Dendritic cell treated with granulocyte-macrophage colony-stimulating factor and Interleukin-4, amounts not matched to agents 40 ng/mL and 50 ng/mL, for 4 days (primary cell): ENCODE measurements at regions not wholly inside any gene's neighbourhood (a gene's known extent, or its start where the extent isn't known, plus 50 kb on each side); places are given as distances from the start of the nearest gene placed in this dataset.

Experiments
- H3K27ac Mint-ChIP-seq: one replicate; pipeline ENCODE4 v1.8.0; 2022; ENCODE audit warnings: mild to moderate bottlenecking, mixed read lengths
- H3K27me3 Mint-ChIP-seq: one replicate; pipeline ENCODE4 v1.8.0; 2022; ENCODE audit warnings: mild to moderate bottlenecking, mixed read lengths
- H3K36me3 Mint-ChIP-seq: one replicate; pipeline ENCODE4 v1.8.0; 2022; ENCODE audit warnings: low read depth, mixed read lengths
- H3K4me1 Mint-ChIP-seq: one replicate; pipeline ENCODE4 v1.8.0; 2022; ENCODE audit warnings: low read depth, mixed read lengths
- H3K4me3 Mint-ChIP-seq: one replicate; pipeline ENCODE4 v1.8.0; 2022; ENCODE audit warnings: mild to moderate bottlenecking, moderate library complexity, mixed read lengths
- H3K9me3 Mint-ChIP-seq: one replicate; pipeline ENCODE4 v1.8.0; 2022; ENCODE audit warnings: mixed read lengths
- intact Hi-C: fragments of 100-400 bp; cut with micrococcal nuclease; formaldehyde crosslinking; loops from one replicate; pipeline ENCODE4 v1.15.0; 2022

GRCh38 chr2:123036300-123036699, 988.8 kb upstream of the CNTNAP5 start:
- Mint-ChIP-seq H3K36me3 (no peaks in the 10 kb centered on the region), H3K27me3 (no peaks in the 10 kb centered on the region), H3K27ac (no peak overlapping the region), H3K4me1 (no peaks in the 10 kb centered on the region), H3K9me3 (peaks cover 29% of the 10 kb centered on the region), H3K4me3 (no peak overlapping the region)
- intact Hi-C loops = no loop called here

- Mint-ChIP-seq H3K9me3 (peaks cover 12% of the 10 kb centered on the region), H3K4me3 (no peak overlapping the region), H3K27ac (no peak overlapping the region), H3K4me1 (no peaks in the 10 kb centered on the region), H3K36me3 (no peaks in the 10 kb centered on the region), H3K27me3 (no peaks in the 10 kb centered on the region)
- intact Hi-C loops = no loop called here
Measured at GRCh38 chr2:123040506-123040905, 984.6 kb upstream of the CNTNAP5 start.

GRCh38 chr2:123043458-123043857, 981.6 kb upstream of the CNTNAP5 start:
- H3K36me3 Mint-ChIP-seq = no peaks in the 10 kb centered on the region
- H3K4me1 Mint-ChIP-seq = no peaks in the 10 kb centered on the region
- intact Hi-C loops = no loop called here

GRCh38 chr2:123045713-123046112, 979.4 kb upstream of the CNTNAP5 start:
- intact Hi-C loops = no loop called here
- no peak overlapping the region for H3K27ac Mint-ChIP-seq
- no peaks in the 10 kb centered on the region for H3K9me3 Mint-ChIP-seq
- H3K27me3 Mint-ChIP-seq = no peaks in the 10 kb centered on the region
- H3K36me3 Mint-ChIP-seq = no peaks in the 10 kb centered on the region
- H3K4me1 Mint-ChIP-seq = no peaks in the 10 kb centered on the region
- H3K4me3 Mint-ChIP-seq = no peak overlapping the region

More at GRCh38 chr2:123043458-123043857, 981.6 kb upstream of the CNTNAP5 start:
- Mint-ChIP-seq H3K9me3 (no peaks in the 10 kb centered on the region), H3K27me3 (no peaks in the 10 kb centered on the region), H3K27ac (no peak overlapping the region), H3K4me3 (no peak overlapping the region)

GRCh38 chr2:123047186-123047585, 977.9 kb upstream of the CNTNAP5 start:
- no peaks in the 10 kb centered on the region for H3K9me3 Mint-ChIP-seq
- no peaks in the 10 kb centered on the region for H3K27me3 Mint-ChIP-seq
- intact Hi-C loops = no loop called here
- no peaks in the 10 kb centered on the region for H3K4me1 Mint-ChIP-seq
- H3K4me3 Mint-ChIP-seq = no peak overlapping the region
- H3K36me3 Mint-ChIP-seq = no peaks in the 10 kb centered on the region
- H3K27ac Mint-ChIP-seq = no peak overlapping the region

GRCh38 chr2:123051136-123051535, 974.0 kb upstream of the CNTNAP5 start:
- Mint-ChIP-seq H3K36me3 (no peaks in the 10 kb centered on the region), H3K4me1 (no peaks in the 10 kb centered on the region), H3K27me3 (no peaks in the 10 kb centered on the region), H3K9me3 (peaks cover 4% of the 10 kb centered on the region), H3K27ac (no peak overlapping the region), H3K4me3 (no peak overlapping the region)
- intact Hi-C loops = no loop called here

- H3K36me3 Mint-ChIP-seq = no peaks in the 10 kb centered on the region
- no peaks in the 10 kb centered on the region for H3K27me3 Mint-ChIP-seq
- intact Hi-C loops = no loop called here
- peaks cover 28% of the 10 kb centered on the region for H3K9me3 Mint-ChIP-seq
- H3K4me3 Mint-ChIP-seq = no peak overlapping the region
- no peak overlapping the region for H3K27ac Mint-ChIP-seq
- H3K4me1 Mint-ChIP-seq = peaks cover 7% of the 10 kb centered on the region
Measured at GRCh38 chr2:123061534-123061933, 963.6 kb upstream of the CNTNAP5 start.

- Mint-ChIP-seq H3K36me3 (no peaks in the 10 kb centered on the region), H3K4me1 (peaks cover 9% of the 10 kb centered on the region), H3K9me3 (no peaks in the 10 kb centered on the region), H3K27me3 (no peaks in the 10 kb centered on the region), H3K27ac (peak overlapping the region; percentile 25), H3K4me3 (peak overlapping the region; percentile 8)
- intact Hi-C loops = no loop called here
Measured at GRCh38 chr2:123073371-123073770, 951.7 kb upstream of the CNTNAP5 start.

GRCh38 chr2:123073956-123074355, 951.1 kb upstream of the CNTNAP5 start:
- H3K4me3 Mint-ChIP-seq = no peak overlapping the region
- intact Hi-C loops = no loop called here
- peak overlapping the region; percentile 25 for H3K27ac Mint-ChIP-seq
- H3K27me3 Mint-ChIP-seq = no peaks in the 10 kb centered on the region
- no peaks in the 10 kb centered on the region for H3K36me3 Mint-ChIP-seq
- H3K4me1 Mint-ChIP-seq = peaks cover 9% of the 10 kb centered on the region
- H3K9me3 Mint-ChIP-seq = no peaks in the 10 kb centered on the region

- Mint-ChIP-seq H3K4me1 (peaks cover 9% of the 10 kb centered on the region), H3K27me3 (no peaks in the 10 kb centered on the region), H3K36me3 (no peaks in the 10 kb centered on the region), H3K27ac (no peak overlapping the region), H3K9me3 (peaks cover 8% of the 10 kb centered on the region), H3K4me3 (no peak overlapping the region)
- intact Hi-C loops = no loop called here
Measured at GRCh38 chr2:123077101-123077500, 948.0 kb upstream of the CNTNAP5 start.

- Mint-ChIP-seq H3K4me1 (no peaks in the 10 kb centered on the region), H3K36me3 (no peaks in the 10 kb centered on the region), H3K4me3 (no peak overlapping the region), H3K27ac (no peak overlapping the region), H3K9me3 (peaks cover 8% of the 10 kb centered on the region), H3K27me3 (no peaks in the 10 kb centered on the region)
- intact Hi-C loops = no loop called here
Measured at GRCh38 chr2:123080331-123080730, 944.8 kb upstream of the CNTNAP5 start.

GRCh38 chr2:123085484-123085883, 939.6 kb upstream of the CNTNAP5 start:
- intact Hi-C loops = no loop called here
- Mint-ChIP-seq H3K4me3 (no peak overlapping the region), H3K27me3 (no peaks in the 10 kb centered on the region), H3K9me3 (no peaks in the 10 kb centered on the region), H3K4me1 (peaks cover 3% of the 10 kb centered on the region), H3K36me3 (no peaks in the 10 kb centered on the region), H3K27ac (no peak overlapping the region)

- Mint-ChIP-seq H3K27me3 (no peaks in the 10 kb centered on the region), H3K36me3 (no peaks in the 10 kb centered on the region), H3K4me1 (peaks cover 3% of the 10 kb centered on the region), H3K27ac (no peak overlapping the region), H3K4me3 (no peak overlapping the region), H3K9me3 (no peaks in the 10 kb centered on the region)
- intact Hi-C loops = no loop called here
Measured at GRCh38 chr2:123086613-123087385, 938.3 kb upstream of the CNTNAP5 start.

GRCh38 chr2:123091471-123091870, 933.6 kb upstream of the CNTNAP5 start:
- no peak overlapping the region for H3K27ac Mint-ChIP-seq
- H3K9me3 Mint-ChIP-seq = no peaks in the 10 kb centered on the region
- no peaks in the 10 kb centered on the region for H3K36me3 Mint-ChIP-seq
- intact Hi-C loops = no loop called here
- H3K27me3 Mint-ChIP-seq = no peaks in the 10 kb centered on the region
- H3K4me1 Mint-ChIP-seq = peaks cover 3% of the 10 kb centered on the region
- no peak overlapping the region for H3K4me3 Mint-ChIP-seq

- Mint-ChIP-seq H3K9me3 (no peaks in the 10 kb centered on the region), H3K36me3 (no peaks in the 10 kb centered on the region), H3K4me1 (no peaks in the 10 kb centered on the region), H3K4me3 (no peak overlapping the region), H3K27ac (no peak overlapping the region), H3K27me3 (no peaks in the 10 kb centered on the region)
- intact Hi-C loops = no loop called here
Measured at GRCh38 chr2:123093199-123093598, 931.9 kb upstream of the CNTNAP5 start.
